GM12878 (cell line): ENCODE measurements at regions not wholly inside any gene's neighbourhood (a gene's known extent, or its start where the extent isn't known, plus 50 kb on each side); places are given as distances from the start of the nearest gene placed in this dataset.
"Not testable (repeated sequence)": the region's sequence is repeated elsewhere in the genome, so short reads cannot be mapped to it uniquely, and the experiment has no call there.

Experiments
- ATAC-seq: fragments of 200-7000 bp; cut with Tn5 transposase; 3 replicates; pipeline ENCODE4 v1.9.1; 2020; ENCODE audit warnings: mild to moderate bottlenecking, moderate library complexity
- BruUV-seq: library from RNA; stranded (reverse); fragments of 400-500 nt; replicated peaks from 2 replicates; lab custom pipeline; 2021; lab: Mats Ljungman, UMichigan
- CTCF ChIA-PET: fragments of 300-600 bp; sonication (Branson Sonifier 250); formaldehyde crosslinking; extraction: SDS; loops from one replicate; lab custom pipeline; 2021; ENCODE audit warnings: inconsistent platforms; lab: Yijun Ruan, JAX
- POLR2A ChIA-PET: fragments of 350-600 bp; formaldehyde crosslinking; extraction: SDS; loops from one replicate; lab custom pipeline; 2021; ENCODE audit warnings: inconsistent platforms; lab: Charles Lee
- RAD21 ChIA-PET: fragments of 300-600 bp; sonication (Branson Sonifier 250); formaldehyde crosslinking; loops from one replicate; lab custom pipeline; 2023; ENCODE audit warnings: antibody characterized with exemption; ENCODE audit not compliant: unreplicated experiment; lab: Charles Lee
- SMC1A ChIA-PET: fragments of 300-600 bp; sonication (Branson Sonifier 250); formaldehyde crosslinking; loops from one replicate; lab custom pipeline; 2023; ENCODE audit not compliant: unreplicated experiment, uncharacterized antibody; lab: Charles Lee
- DNase-seq: peaks from one replicate; pipeline ENCODE4 v3.0.0-alpha.2; 2011; ENCODE audit warnings: low read depth, low spot score
- FAIRE-seq: peaks from 3 replicates; lab custom pipeline; 2011; peaks lifted over from hg19 to GRCh38; lab: Jason Lieb, UNC
- H2AFZ ChIP-seq: 2 replicates; pipeline ENCODE4 v1.6.0; 2011; ENCODE audit warnings: low read depth, low read length, control low read depth; ENCODE audit not compliant: control insufficient read depth
- H3K27ac ChIP-seq: 2 replicates; pipeline ENCODE4 v1.5.1; 2011; ENCODE audit warnings: control low read depth; ENCODE audit not compliant: control insufficient read depth, insufficient read depth
- H3K27me3 ChIP-seq, 2 experiments: replicated peaks in 1 of 2; 2 replicates each; pipeline versions ENCODE4 v1.6.0 to v1.6.1; 2011; ENCODE audit warnings: low read length in 1 of 2; ENCODE audit not compliant: control insufficient read depth in 2 of 2, insufficient read depth in 2 of 2
- H3K36me3 ChIP-seq, 2 experiments: 2 replicates each; pipeline ENCODE4 v1.5.1; 2011; ENCODE audit warnings: low read length in 1 of 2; ENCODE audit not compliant: control insufficient read depth in 2 of 2, insufficient read depth in 2 of 2
- H3K4me1 ChIP-seq: 2 replicates; pipeline ENCODE4 v1.6.1; 2011; ENCODE audit warnings: mild to moderate bottlenecking, low read length, moderate library complexity, mixed read lengths; ENCODE audit not compliant: control insufficient read depth, insufficient read depth
- H3K4me2 ChIP-seq: 2 replicates; pipeline ENCODE4 v1.6.0; 2011; ENCODE audit warnings: control low read depth; ENCODE audit not compliant: control insufficient read depth, insufficient read depth
- H3K4me3 ChIP-seq: fragments of 200-600 bp; sonication (generic); 2 replicates; pipeline ENCODE4 v1.5.1; 2016
- H3K79me2 ChIP-seq: 2 replicates; pipeline ENCODE4 v1.6.0; 2011; ENCODE audit warnings: low read length; ENCODE audit not compliant: control insufficient read depth, insufficient read depth
- H3K9ac ChIP-seq: 2 replicates; pipeline ENCODE4 v1.8.0; 2011; ENCODE audit warnings: low read length, control low read depth, mixed read lengths; ENCODE audit not compliant: control insufficient read depth, insufficient read depth
- H3K9me3 ChIP-seq: replicated peaks from 3 replicates; pipeline ENCODE4 v1.5.1; 2011; ENCODE audit warnings: mild to moderate bottlenecking, low read length; ENCODE audit not compliant: control insufficient read depth, insufficient read depth
- H4K20me1 ChIP-seq: 2 replicates; pipeline ENCODE4 v1.6.0; 2011; ENCODE audit not compliant: control insufficient read depth, insufficient read depth
- WGBS: methylation state at CpG from one replicate; pipeline ENCODE4 v1.1.6; 2016; ENCODE audit warnings: low lambda C conversion rate; ENCODE audit not compliant: insufficient replicate concordance, insufficient coverage; ENCODE audit errors: missing lambda C conversion rate; 5-methylcytosine and 5-hydroxymethylcytosine counted together
- in situ Hi-C: fragments of 300-500 bp; cut with MboI; formaldehyde crosslinking; loops from 9 replicates; pipeline ENCODE4 v1.14.3; 2018; ENCODE audit warnings: mixed read lengths
- intact Hi-C: fragments of 100-400 bp; cut with micrococcal nuclease; formaldehyde crosslinking; loops from one replicate; pipeline ENCODE4 v1.14.2; 2022; ENCODE audit not compliant: unreplicated experiment
- TF ChIP-seq, protein P1 (sequence below): fragments of 450-650 bp; IDR thresholded peaks from 2 replicates; pipeline ENCODE4 v1.6.1; 2016; ENCODE audit warnings: mild to moderate bottlenecking, moderate library complexity, borderline replicate concordance

GRCh38 chr9:115469841-115470240 lies 351.9 kb upstream of the TNC start (continued):
- TF ChIP-seq, protein P1, sequence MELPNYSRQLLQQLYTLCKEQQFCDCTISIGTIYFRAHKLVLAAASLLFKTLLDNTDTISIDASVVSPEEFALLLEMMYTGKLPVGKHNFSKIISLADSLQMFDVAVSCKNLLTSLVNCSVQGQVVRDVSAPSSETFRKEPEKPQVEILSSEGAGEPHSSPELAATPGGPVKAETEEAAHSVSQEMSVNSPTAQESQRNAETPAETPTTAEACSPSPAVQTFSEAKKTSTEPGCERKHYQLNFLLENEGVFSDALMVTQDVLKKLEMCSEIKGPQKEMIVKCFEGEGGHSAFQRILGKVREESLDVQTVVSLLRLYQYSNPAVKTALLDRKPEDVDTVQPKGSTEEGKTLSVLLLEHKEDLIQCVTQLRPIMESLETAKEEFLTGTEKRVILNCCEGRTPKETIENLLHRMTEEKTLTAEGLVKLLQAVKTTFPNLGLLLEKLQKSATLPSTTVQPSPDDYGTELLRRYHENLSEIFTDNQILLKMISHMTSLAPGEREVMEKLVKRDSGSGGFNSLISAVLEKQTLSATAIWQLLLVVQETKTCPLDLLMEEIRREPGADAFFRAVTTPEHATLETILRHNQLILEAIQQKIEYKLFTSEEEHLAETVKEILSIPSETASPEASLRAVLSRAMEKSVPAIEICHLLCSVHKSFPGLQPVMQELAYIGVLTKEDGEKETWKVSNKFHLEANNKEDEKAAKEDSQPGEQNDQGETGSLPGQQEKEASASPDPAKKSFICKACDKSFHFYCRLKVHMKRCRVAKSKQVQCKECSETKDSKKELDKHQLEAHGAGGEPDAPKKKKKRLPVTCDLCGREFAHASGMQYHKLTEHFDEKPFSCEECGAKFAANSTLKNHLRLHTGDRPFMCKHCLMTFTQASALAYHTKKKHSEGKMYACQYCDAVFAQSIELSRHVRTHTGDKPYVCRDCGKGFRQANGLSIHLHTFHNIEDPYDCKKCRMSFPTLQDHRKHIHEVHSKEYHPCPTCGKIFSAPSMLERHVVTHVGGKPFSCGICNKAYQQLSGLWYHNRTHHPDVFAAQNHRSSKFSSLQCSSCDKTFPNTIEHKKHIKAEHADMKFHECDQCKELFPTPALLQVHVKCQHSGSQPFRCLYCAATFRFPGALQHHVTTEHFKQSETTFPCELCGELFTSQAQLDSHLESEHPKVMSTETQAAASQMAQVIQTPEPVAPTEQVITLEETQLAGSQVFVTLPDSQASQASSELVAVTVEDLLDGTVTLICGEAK: no peak

DNA sequence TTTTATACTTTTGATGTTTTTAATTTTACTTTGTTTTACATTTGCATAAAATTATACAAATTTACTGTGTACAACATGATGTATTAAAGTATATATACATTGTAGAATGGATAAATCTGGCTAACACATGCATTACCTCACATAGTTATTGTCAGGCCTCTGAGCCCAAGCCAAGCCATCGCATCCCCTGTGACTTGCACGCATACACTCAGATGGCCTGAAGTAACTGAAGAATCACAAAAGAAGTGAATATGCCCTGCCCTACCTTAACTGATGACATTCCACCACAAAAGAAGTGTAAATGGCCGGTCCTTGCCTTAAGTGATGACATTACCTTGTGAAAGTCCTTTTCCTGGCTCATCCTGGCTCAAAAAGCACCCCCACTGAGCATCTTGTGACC lies 355.1 kb upstream of the TNC start:
- RAD21 ChIA-PET, POLR2A ChIA-PET, H3K79me2 ChIP-seq, H3K9me3 ChIP-seq, in situ Hi-C loops, ATAC-seq, H4K20me1 ChIP-seq, H3K36me3 ChIP-seq, DNase-seq, intact Hi-C loops, H2AFZ ChIP-seq, H3K4me3 ChIP-seq, FAIRE-seq, H3K9ac ChIP-seq, CTCF ChIA-PET, H3K4me2 ChIP-seq, H3K4me1 ChIP-seq, H3K27me3 ChIP-seq, H3K27ac ChIP-seq, BruUV-seq, SMC1A ChIA-PET: not testable (repeated sequence)
- 71% methylated on average over 2 of the region's 3 CpGs for WGBS
